AG09309 (cell line): ENCODE measurements at regions not wholly inside any gene's neighbourhood (a gene's known extent, or its start where the extent isn't known, plus 50 kb on each side); places are given as distances from the start of the nearest gene placed in this dataset.

Experiments
- DNase-seq: peaks from one replicate; pipeline ENCODE4 v3.0.0-alpha.2; 2010; ENCODE audit warnings: low read depth
- H3K4me3 ChIP-seq: 2 replicates; pipeline ENCODE4 v1.5.1; 2011; ENCODE audit warnings: mild to moderate bottlenecking, low read depth, low read length, moderate library complexity; ENCODE audit not compliant: control insufficient read depth
- TF ChIP-seq, protein P1 (sequence below): IDR thresholded peaks from 2 replicates; pipeline ENCODE4 v1.5.1; 2011; ENCODE audit warnings: mild to moderate bottlenecking, low read depth, low read length, inconsistent platforms; ENCODE audit not compliant: insufficient read depth, control insufficient read depth; ENCODE audit errors: missing control alignments

DNA sequence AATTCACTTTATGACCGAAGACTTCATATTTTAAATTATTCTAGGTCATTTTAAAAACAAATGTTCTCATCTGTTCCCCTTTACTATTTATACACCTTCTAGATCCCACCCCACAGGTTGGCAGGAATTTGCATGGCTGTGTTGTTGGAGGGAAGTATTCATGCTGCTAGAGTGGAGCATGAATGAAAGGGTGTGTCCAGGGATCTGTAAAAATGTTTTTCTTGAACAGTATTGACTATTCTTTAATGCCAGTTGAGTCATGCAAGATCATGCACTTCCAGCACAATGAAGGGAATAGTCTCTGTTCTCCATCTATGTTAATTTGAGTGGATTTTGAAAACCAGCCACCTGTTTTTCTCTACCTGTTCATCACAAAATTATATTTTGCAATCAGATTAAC lies 52.0 kb upstream of the COL3A1 start:
- H3K4me3 ChIP-seq, result no peak overlapping the region
- TF ChIP-seq, protein P1, sequence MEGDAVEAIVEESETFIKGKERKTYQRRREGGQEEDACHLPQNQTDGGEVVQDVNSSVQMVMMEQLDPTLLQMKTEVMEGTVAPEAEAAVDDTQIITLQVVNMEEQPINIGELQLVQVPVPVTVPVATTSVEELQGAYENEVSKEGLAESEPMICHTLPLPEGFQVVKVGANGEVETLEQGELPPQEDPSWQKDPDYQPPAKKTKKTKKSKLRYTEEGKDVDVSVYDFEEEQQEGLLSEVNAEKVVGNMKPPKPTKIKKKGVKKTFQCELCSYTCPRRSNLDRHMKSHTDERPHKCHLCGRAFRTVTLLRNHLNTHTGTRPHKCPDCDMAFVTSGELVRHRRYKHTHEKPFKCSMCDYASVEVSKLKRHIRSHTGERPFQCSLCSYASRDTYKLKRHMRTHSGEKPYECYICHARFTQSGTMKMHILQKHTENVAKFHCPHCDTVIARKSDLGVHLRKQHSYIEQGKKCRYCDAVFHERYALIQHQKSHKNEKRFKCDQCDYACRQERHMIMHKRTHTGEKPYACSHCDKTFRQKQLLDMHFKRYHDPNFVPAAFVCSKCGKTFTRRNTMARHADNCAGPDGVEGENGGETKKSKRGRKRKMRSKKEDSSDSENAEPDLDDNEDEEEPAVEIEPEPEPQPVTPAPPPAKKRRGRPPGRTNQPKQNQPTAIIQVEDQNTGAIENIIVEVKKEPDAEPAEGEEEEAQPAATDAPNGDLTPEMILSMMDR, result no peak
- DNase-seq, result no peak
